ENCODE measurements at regions not wholly inside any gene's neighbourhood (a gene's known extent, or its start where the extent isn't known, plus 50 kb on each side); places are given as distances from the start of the nearest gene placed in this dataset.

- no peak for ATAC-seq
- no peak for TF ChIP-seq CTCF (IDR thresholded peaks at IDR 0.05)
- no peaks in the 10 kb centered on the region for H3K36me3 ChIP-seq (ENCODE audit: low read depth)
- intact Hi-C loops (cut with DNase I, micrococcal nuclease): no loop called here
- H3K9me3 ChIP-seq: no peaks in the 10 kb centered on the region
- no peak overlapping the region for H3K4me3 ChIP-seq
- no peak for DNase-seq
- no peaks in the 10 kb centered on the region for H3K4me1 ChIP-seq (ENCODE audit: low read depth)
Observed at GRCh38 chr5:88555674-88556073, 287.0 kb upstream of the TMEM161B start.

GRCh38 chr5:88553986-88554385 lies 285.3 kb upstream of the TMEM161B start:
- intact Hi-C loops (cut with DNase I, micrococcal nuclease): no loop called here
- Histone ChIP-seq H3K36me3 (ENCODE audit: low read depth) (no peaks in the 10 kb centered on the region), H3K4me1 (ENCODE audit: low read depth) (no peaks in the 10 kb centered on the region), H3K4me3 (no peak overlapping the region), H3K9me3 (no peaks in the 10 kb centered on the region)
- DNase-seq (no peak), ATAC-seq (no peak)
- no peak for TF ChIP-seq CTCF (IDR thresholded peaks at IDR 0.05)

GRCh38 chr5:88553136-88553875 lies 284.7 kb upstream of the TMEM161B start:
- intact Hi-C loops (cut with DNase I, micrococcal nuclease): no loop called here

DNA sequence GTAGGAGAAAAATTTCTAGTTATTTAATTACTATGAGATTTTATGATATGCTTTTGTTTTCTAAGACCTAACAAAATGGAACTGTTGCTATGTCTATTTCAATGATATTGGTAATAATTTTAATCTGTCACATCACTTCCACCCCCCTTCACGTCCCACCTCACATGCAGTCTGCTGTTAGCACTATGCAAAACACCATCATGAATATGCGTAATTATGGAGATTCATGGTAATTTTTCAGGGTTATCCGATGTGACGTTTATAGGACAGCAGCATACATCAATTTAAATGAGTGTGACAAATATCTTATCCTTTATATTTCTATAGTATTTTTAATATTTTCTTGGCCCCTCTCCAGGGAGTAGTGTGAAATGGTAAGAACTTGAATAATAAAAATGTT lies 283.8 kb upstream of the TMEM161B start:
- intact Hi-C loops (cut with DNase I, micrococcal nuclease): no loop called here
- ATAC-seq (no peak), DNase-seq (no peak)

More at GRCh38 chr5:88553136-88553875, 284.7 kb upstream of the TMEM161B start:
- ATAC-seq (no peak), DNase-seq (no peak)
- H3K36me3 ChIP-seq (ENCODE audit: low read depth): no peaks in the 10 kb centered on the region
- TF ChIP-seq CTCF (IDR thresholded peaks at IDR 0.05): no peak
- H3K4me3 ChIP-seq: no peak overlapping the region
- no peaks in the 10 kb centered on the region for H3K9me3 ChIP-seq
- H3K4me1 ChIP-seq (ENCODE audit: low read depth): no peaks in the 10 kb centered on the region

DNA sequence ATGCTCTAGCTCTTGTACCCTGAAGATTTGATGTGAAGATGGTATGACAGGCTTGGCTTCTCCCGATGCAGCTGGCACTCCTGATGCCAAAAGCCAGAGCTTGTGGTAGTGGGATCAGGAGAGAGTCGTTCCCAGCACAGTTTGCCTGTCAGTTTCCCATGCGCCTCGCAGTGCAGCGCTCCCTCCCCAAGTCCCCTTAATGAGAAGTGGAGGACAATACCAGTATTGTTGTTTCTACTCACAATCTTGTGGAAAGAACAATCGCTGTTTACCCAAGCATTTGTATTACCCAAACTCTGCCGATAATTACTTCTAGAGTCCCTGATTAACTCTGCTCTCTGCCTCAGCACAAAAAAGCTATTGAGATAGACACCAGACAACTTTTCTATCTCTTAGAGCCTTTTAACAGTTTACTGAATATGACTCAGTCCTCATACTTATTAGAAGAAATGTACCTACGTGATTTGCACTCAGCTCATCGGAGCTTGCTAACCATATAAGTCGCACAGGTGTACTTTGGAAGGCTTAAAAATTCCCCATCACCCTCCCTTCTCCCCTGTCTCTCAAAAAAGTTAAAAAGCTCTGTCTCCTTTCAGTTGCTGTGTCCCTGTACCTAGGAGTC lies 283.2 kb upstream of the TMEM161B start:
- Histone ChIP-seq H3K9me3 (no peaks in the 10 kb centered on the region), H3K36me3 (ENCODE audit: low read depth) (no peaks in the 10 kb centered on the region), H3K4me1 (ENCODE audit: low read depth) (no peaks in the 10 kb centered on the region), H3K4me3 (no peak overlapping the region)
- no peak for ATAC-seq
- intact Hi-C loops (cut with DNase I, micrococcal nuclease): no loop called here
- no peak for DNase-seq
- no peak for TF ChIP-seq CTCF (IDR thresholded peaks at IDR 0.05)

More for the DNA sequence above, 283.8 kb upstream of the TMEM161B start:
- Histone ChIP-seq H3K36me3 (ENCODE audit: low read depth) (no peaks in the 10 kb centered on the region), H3K4me1 (ENCODE audit: low read depth) (no peaks in the 10 kb centered on the region), H3K9me3 (no peaks in the 10 kb centered on the region), H3K4me3 (no peak overlapping the region)
- TF ChIP-seq CTCF (IDR thresholded peaks at IDR 0.05): no peak
